GM21447 (cell line): ENCODE measurements at regions not wholly inside any gene's neighbourhood (a gene's known extent, or its start where the extent isn't known, plus 50 kb on each side); places are given as distances from the start of the nearest gene placed in this dataset.

Experiments
- ATAC-seq: cut with Tn5 transposase; IDR thresholded peaks from one replicate; pipeline ENCODE4 v1.9.1; 2021; ENCODE audit not compliant: unreplicated experiment

GRCh38 chr3:43970351-43970750 is 271.3 kb upstream of the TOPAZ1 start:
- no peak for ATAC-seq

- no peak for ATAC-seq
These were observed 270.8 kb upstream of the TOPAZ1 start for GRCh38 chr3:43970920-43971319.

- no peak for ATAC-seq
These were observed 270.2 kb upstream of the TOPAZ1 start for GRCh38 chr3:43971486-43971885.

- ATAC-seq = no peak
These were observed 263.0 kb upstream of the TOPAZ1 start for GRCh38 chr3:43978708-43979107.

- no peak for ATAC-seq
These were observed 262.0 kb upstream of the TOPAZ1 start for GRCh38 chr3:43979645-43980044.

- no peak for ATAC-seq
These were observed 246.8 kb upstream of the TOPAZ1 start for GRCh38 chr3:43994657-43995546.

- no peak for ATAC-seq
These were observed 245.9 kb upstream of the TOPAZ1 start for GRCh38 chr3:43995547-43996378.

GRCh38 chr3:43996379-43997301 is 245.0 kb upstream of the TOPAZ1 start:
- ATAC-seq = no peak

GRCh38 chr3:43997316-43997715 is 244.4 kb upstream of the TOPAZ1 start:
- ATAC-seq = no peak

- no peak for ATAC-seq
These were observed 243.8 kb upstream of the TOPAZ1 start for GRCh38 chr3:43997788-43998369.

- ATAC-seq = no peak
These were observed 243.3 kb upstream of the TOPAZ1 start for GRCh38 chr3:43998370-43998835.

- peak; percentile 40 for ATAC-seq
These were observed 242.6 kb upstream of the TOPAZ1 start for GRCh38 chr3:43998836-43999727.

GRCh38 chr3:43999728-44000319 is 241.9 kb upstream of the TOPAZ1 start:
- ATAC-seq = no peak

GRCh38 chr3:44000586-44000985 is 241.1 kb upstream of the TOPAZ1 start:
- no peak for ATAC-seq

- no peak for ATAC-seq
These were observed 240.6 kb upstream of the TOPAZ1 start for GRCh38 chr3:44001072-44001471.

- no peak for ATAC-seq
These were observed 237.9 kb upstream of the TOPAZ1 start for GRCh38 chr3:44003801-44004200.

- no peak for ATAC-seq
These were observed 230.0 kb upstream of the TOPAZ1 start for GRCh38 chr3:44011680-44012079.

GRCh38 chr3:44012160-44012899 is 229.4 kb upstream of the TOPAZ1 start:
- ATAC-seq = no peak
